Activated naive CD4-positive, alpha-beta T cell treated with anti-CD3 and anti-CD28 coated beads for 36 hours (primary cell): ENCODE measurements at regions not wholly inside any gene's neighbourhood (a gene's known extent, or its start where the extent isn't known, plus 50 kb on each side); places are given as distances from the start of the nearest gene placed in this dataset.

Source experiments
- CTCF ChIA-PET: fragments of 350-600 bp; sonication (Branson Sonifier 250); formaldehyde crosslinking; loops from one replicate; lab custom pipeline; 2021; ENCODE audit warnings: antibody characterized with exemption; lab: Charles Lee
- DNase-seq: peaks from one replicate; pipeline ENCODE4 v3.0.0-alpha.2; 2020
- H3K27ac Mint-ChIP-seq: one replicate; pipeline ENCODE4 v1.8.0; 2021; ENCODE audit warnings: mild to moderate bottlenecking, mixed read lengths
- H3K27me3 Mint-ChIP-seq: one replicate; pipeline ENCODE4 v1.8.0; 2021; ENCODE audit warnings: low read depth, mixed read lengths
- H3K36me3 Mint-ChIP-seq: one replicate; pipeline ENCODE4 v1.8.0; 2021; ENCODE audit warnings: low read depth, mixed read lengths
- H3K4me1 Mint-ChIP-seq: one replicate; pipeline ENCODE4 v1.8.0; 2021; ENCODE audit warnings: low read depth, mixed read lengths
- H3K4me3 Mint-ChIP-seq: one replicate; pipeline ENCODE4 v1.8.0; 2021; ENCODE audit warnings: mild to moderate bottlenecking, moderate library complexity, mixed read lengths
- H3K9me3 Mint-ChIP-seq: one replicate; pipeline ENCODE4 v1.8.0; 2021; ENCODE audit warnings: mixed read lengths
- intact Hi-C: fragments of 100-400 bp; cut with micrococcal nuclease; formaldehyde crosslinking; loops from one replicate; pipeline ENCODE4 v1.15.1; 2023

DNA sequence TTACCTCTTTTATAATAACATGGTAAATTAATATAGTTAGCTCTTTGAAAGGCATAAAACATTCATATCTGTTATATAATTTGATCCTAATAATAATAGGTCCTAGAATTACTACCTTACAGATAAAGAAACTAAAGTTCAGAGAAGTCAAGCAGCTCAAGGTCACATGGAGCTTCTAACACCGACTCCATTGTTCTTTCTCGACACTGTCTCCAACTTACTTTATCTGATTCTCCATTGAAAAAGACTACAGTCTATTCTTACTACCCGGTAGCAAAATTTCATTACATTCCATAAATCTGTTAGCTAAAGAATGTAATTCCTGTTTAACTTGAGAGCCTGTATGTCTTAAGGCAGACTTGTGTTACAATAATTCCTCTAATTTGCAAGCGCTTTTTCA, 96.3 kb upstream of the TMEM161B start:
- Mint-ChIP-seq H3K4me3 (no peak overlapping the region), H3K27me3 (peaks cover 3% of the 10 kb centered on the region), H3K36me3 (no peaks in the 10 kb centered on the region), H3K9me3 (no peaks in the 10 kb centered on the region), H3K4me1 (no peaks in the 10 kb centered on the region), H3K27ac (no peak overlapping the region)
- intact Hi-C loops = no loop called here
- no peak for DNase-seq
- CTCF ChIA-PET = interaction anchor here (1.3 kb wide), 1 partner anchor 64 kb away, joined by 3 read pairs; no protein-coding TSS in a partner anchor

GRCh38 chr5:88355490-88356050, 86.9 kb upstream of the TMEM161B start:
- CTCF ChIA-PET = no interaction called here
- H3K27ac Mint-ChIP-seq = no peak overlapping the region
- peaks cover 3% of the 10 kb centered on the region for H3K36me3 Mint-ChIP-seq
- peaks cover 7% of the 10 kb centered on the region for H3K9me3 Mint-ChIP-seq
- H3K27me3 Mint-ChIP-seq = no peaks in the 10 kb centered on the region
- H3K4me1 Mint-ChIP-seq = no peaks in the 10 kb centered on the region
- intact Hi-C loops = no loop called here
- no peak overlapping the region for H3K4me3 Mint-ChIP-seq
- DNase-seq = no peak

DNA sequence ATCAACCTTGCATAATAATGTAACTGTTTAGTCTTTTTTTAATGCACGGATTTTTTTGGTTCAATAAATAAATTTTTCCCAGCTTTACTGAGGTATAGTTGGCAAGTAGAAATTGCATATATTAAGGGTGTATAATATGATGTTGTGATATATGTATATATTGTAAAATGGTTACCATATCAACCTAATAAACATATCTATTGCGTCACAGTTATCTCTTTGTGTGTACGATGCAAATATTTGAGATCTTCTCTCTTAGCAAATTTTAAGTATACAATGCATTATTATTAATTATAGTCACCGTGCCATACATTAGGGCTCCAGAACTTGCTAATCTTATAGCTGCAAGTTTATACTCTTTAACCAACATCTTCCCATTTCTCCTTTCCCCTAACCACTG, 57.2 kb upstream of the TMEM161B start:
- DNase-seq = no peak
- no peaks in the 10 kb centered on the region for H3K9me3 Mint-ChIP-seq
- H3K4me3 Mint-ChIP-seq = no peak overlapping the region
- CTCF ChIA-PET = interaction anchor here (0.7 kb wide), 1 partner anchor 370 kb away, joined by 3 read pairs; no protein-coding TSS in a partner anchor
- H3K4me1 Mint-ChIP-seq = no peaks in the 10 kb centered on the region
- no peaks in the 10 kb centered on the region for H3K36me3 Mint-ChIP-seq
- no peak overlapping the region for H3K27ac Mint-ChIP-seq
- intact Hi-C loops = no loop called here
- H3K27me3 Mint-ChIP-seq = no peaks in the 10 kb centered on the region

- Mint-ChIP-seq H3K4me3 (no peak overlapping the region), H3K9me3 (no peaks in the 10 kb centered on the region), H3K27ac (no peak overlapping the region), H3K4me1 (no peaks in the 10 kb centered on the region), H3K36me3 (no peaks in the 10 kb centered on the region), H3K27me3 (no peaks in the 10 kb centered on the region)
- DNase-seq = no peak
- intact Hi-C loops = no loop called here
- CTCF ChIA-PET = no interaction called here
Observed at GRCh38 chr5:88322785-88323184, 54.1 kb upstream of the TMEM161B start.
